A673 (cell line): ENCODE measurements at regions not wholly inside any gene's neighbourhood (a gene's known extent, or its start where the extent isn't known, plus 50 kb on each side); places are given as distances from the start of the nearest gene placed in this dataset.

ENCODE experiments used
- CTCF ChIP-seq: fragments of 300-800, 200-600 bp; sonication (generic); conservative IDR thresholded peaks from 2 replicates; pipeline ENCODE4 v1.5.1; 2017; ENCODE audit warnings: low read depth, mild to moderate bottlenecking, antibody characterized with exemption, low read length, moderate library complexity, mixed read lengths
- EZH2 ChIP-seq: fragments of 200-600 bp; sonication (generic); IDR thresholded peaks from 2 replicates; pipeline ENCODE4 v1.6.1; 2017; ENCODE audit warnings: borderline replicate concordance, low read depth, mild to moderate bottlenecking, mixed read lengths, antibody characterized with exemption, low read length; ENCODE audit not compliant: poor library complexity, severe bottlenecking

GRCh38 chr10:62692085-62692484 lies 112.4 kb upstream of the ADO start:
- TF ChIP-seq CTCF (no peak), EZH2 (no peak)
